ENCODE measurements at regions not wholly inside any gene's neighbourhood (a gene's known extent, or its start where the extent isn't known, plus 50 kb on each side); places are given as distances from the start of the nearest gene placed in this dataset.

- TF ChIP-seq CTCF (IDR thresholded peaks at IDR 0.05) (no peak), POLR2A (IDR thresholded peaks at IDR 0.05) (no peak)
Measured at GRCh38 chr11:109247071-109247470, 174.9 kb upstream of the C11orf87 start.

Data from esophagus squamous epithelium (tissue), 4 donors.